ENCODE measurements at regions not wholly inside any gene's neighbourhood (a gene's known extent, or its start where the extent isn't known, plus 50 kb on each side); places are given as distances from the start of the nearest gene placed in this dataset.

DNA sequence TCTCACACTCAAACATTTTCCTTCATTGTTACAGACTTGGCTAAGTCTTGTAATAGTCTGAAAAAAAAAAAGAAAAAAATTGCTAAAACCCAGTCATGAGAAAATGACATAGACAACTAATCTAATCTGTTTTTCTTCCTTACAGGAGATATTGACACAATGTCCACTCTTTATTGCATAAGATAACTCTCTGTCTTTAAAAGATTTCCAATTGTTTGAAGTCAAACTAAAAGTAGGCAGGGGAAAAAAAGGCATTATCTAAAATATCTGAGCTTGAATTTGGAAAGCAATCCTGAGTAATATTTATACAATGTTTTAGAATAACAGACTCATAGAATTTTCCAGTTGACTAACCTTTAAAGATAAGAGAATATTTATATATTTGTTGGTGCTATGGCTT lies 233.0 kb upstream of the CEP162 start:
- Histone ChIP-seq H3K4me2 (no peak overlapping the region), H3K27ac (no peak overlapping the region), H3K9me3 (replicated peaks in 1 of 11) (no peaks in the 10 kb centered on the region), H4K20me1 (no peaks in the 10 kb centered on the region), H3K27me3 (no peaks in the 10 kb centered on the region), H3K36me3 (no peaks in the 10 kb centered on the region), H3K4me1 (no peaks in the 10 kb centered on the region), H3K9ac (no peak overlapping the region), H3K4me3 (no peak overlapping the region)
- no peak for TF ChIP-seq Cebpa-rat (IDR thresholded peaks at IDR 0.05)

DNA sequence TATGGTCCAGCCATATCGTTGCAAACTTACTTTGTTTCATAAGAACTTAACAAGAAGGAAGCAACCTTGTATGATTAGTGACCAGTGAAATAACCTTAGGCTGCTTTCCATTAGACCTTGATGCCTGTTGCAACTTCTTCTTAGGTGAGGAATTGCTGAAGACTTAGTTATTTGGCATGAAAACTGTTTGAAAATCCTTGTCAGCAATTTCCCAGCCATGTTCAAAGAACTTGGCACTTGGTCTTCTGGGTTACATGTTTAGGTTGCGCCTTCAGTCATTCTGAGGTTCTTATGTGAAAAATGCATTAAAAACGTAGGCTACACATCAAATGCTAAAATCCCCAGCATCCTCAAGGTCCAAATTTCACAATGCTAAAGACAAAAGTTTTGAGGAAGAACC lies 232.0 kb upstream of the CEP162 start:
- Histone ChIP-seq H3K36me3 (no peaks in the 10 kb centered on the region), H4K20me1 (no peaks in the 10 kb centered on the region), H3K27me3 (no peaks in the 10 kb centered on the region), H3K4me2 (no peak overlapping the region), H3K4me3 (no peak overlapping the region), H3K9ac (no peak overlapping the region), H3K9me3 (replicated peaks in 1 of 11) (no peaks in the 10 kb centered on the region), H3K27ac (no peak overlapping the region), H3K4me1 (no peaks in the 10 kb centered on the region)
- no peak for TF ChIP-seq Cebpa-rat (IDR thresholded peaks at IDR 0.05)

DNA sequence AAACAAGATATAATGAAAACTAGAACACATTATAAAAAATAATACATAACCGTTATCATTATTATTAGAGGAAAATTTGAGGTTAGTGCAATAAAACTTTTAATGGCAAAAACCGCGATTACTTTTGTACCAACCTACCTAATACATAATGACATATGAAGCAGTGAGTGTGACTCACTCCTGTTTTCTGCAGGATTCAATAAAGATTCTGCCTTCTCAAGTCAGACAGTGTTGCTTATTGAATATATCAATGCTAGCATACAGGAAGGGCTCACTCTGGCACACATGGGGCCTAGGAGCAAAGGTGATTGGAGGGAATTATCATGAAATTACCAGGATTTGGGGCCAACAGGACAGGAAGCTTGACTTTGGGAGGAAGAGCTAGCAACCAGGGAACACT lies 230.8 kb upstream of the CEP162 start:
- Histone ChIP-seq H3K9me3 (replicated peaks in 1 of 11) (no peaks in the 10 kb centered on the region), H3K27me3 (no peaks in the 10 kb centered on the region), H3K36me3 (no peaks in the 10 kb centered on the region), H3K9ac (no peak overlapping the region), H4K20me1 (no peaks in the 10 kb centered on the region), H3K27ac (no peak overlapping the region), H3K4me2 (no peak overlapping the region), H3K4me3 (no peak overlapping the region), H3K4me1 (no peaks in the 10 kb centered on the region)
- no peak for TF ChIP-seq Cebpa-rat (IDR thresholded peaks at IDR 0.05)

DNA sequence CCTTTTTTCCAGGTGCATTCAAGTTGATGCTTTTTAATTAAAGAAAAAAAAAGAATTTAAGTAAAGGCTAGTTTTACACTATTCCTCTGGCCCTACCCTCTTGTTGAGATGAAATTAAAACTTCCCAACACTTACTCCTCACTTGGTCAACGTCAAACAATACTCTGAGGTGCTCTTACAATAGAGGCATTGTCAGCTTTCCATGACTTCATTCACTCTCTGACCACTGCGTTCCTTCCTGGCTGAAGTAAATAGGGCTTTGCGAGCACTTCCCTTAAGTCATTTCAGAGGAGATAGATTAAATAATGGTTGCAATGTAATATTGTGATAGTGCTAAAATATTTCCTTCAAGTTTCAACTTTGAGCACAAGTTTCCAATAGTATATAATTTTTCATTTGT lies 229.8 kb upstream of the CEP162 start:
- Histone ChIP-seq H3K4me3 (no peak overlapping the region), H3K4me2 (no peak overlapping the region), H3K9me3 (replicated peaks in 1 of 11) (no peaks in the 10 kb centered on the region), H3K27me3 (no peaks in the 10 kb centered on the region), H3K9ac (no peak overlapping the region), H4K20me1 (no peaks in the 10 kb centered on the region), H3K36me3 (no peaks in the 10 kb centered on the region), H3K4me1 (no peaks in the 10 kb centered on the region), H3K27ac (no peak overlapping the region)
- TF ChIP-seq Cebpa-rat (IDR thresholded peaks at IDR 0.05), result no peak

DNA sequence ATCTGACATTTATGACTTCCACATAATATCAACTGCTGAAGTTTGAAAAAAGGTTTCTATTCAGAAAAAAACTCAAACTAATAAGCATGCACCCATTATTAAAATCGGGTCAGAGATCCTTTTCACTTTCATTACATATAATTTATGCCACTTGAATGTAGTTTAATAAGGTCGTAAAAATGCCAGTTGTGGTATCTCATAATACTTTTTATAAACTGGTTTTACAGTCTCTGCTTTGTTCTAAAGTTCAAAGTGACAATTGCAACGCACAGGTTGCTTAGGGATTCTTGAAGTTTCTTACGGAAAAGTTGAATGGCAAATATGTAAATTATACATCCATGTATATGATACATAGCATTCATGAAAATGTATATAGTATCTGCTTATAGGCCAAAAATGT lies 229.4 kb upstream of the CEP162 start:
- no peak overlapping the region for H3K27ac ChIP-seq
- H3K4me1 ChIP-seq, result no peaks in the 10 kb centered on the region
- no peak for TF ChIP-seq Cebpa-rat (IDR thresholded peaks at IDR 0.05)
- H3K9me3 ChIP-seq (replicated peaks in 1 of 11), result no peaks in the 10 kb centered on the region
- H3K4me3 ChIP-seq, result no peak overlapping the region
- no peaks in the 10 kb centered on the region for H3K27me3 ChIP-seq
- H4K20me1 ChIP-seq, result no peaks in the 10 kb centered on the region
- no peak overlapping the region for H3K4me2 ChIP-seq
- H3K9ac ChIP-seq, result no peak overlapping the region
- H3K36me3 ChIP-seq, result no peaks in the 10 kb centered on the region

DNA sequence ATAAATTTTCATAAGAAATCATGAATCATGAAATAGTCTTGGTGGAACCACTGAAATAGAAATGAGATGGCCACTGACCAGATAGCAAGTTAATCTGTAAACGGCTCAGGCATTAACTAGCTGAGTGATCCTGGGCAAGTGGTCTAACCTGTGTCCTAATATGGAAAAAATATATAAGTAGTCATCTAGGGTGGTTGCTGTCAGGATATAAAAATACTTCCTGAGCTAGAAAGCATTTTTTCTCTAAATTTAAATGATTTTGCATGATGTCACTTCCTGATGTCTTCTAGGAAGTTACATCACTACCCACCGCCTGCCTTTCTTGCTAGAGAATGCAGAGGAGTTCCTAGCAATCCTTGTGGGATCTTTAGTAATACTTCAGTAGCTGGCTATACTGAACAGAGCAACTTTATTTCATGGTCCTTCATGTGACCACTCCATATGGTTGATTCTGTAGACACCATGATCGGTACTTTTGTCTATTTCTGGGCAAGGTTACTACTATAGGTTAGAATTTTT lies 228.1 kb upstream of the CEP162 start:
- Histone ChIP-seq H3K4me3 (no peak overlapping the region), H3K9ac (no peak overlapping the region), H3K27ac (no peak overlapping the region), H3K9me3 (replicated peaks in 1 of 11) (no peaks in the 10 kb centered on the region), H3K36me3 (no peaks in the 10 kb centered on the region), H3K27me3 (no peaks in the 10 kb centered on the region), H3K4me1 (no peaks in the 10 kb centered on the region), H3K4me2 (no peak overlapping the region), H4K20me1 (no peaks in the 10 kb centered on the region)
- no peak for TF ChIP-seq Cebpa-rat (IDR thresholded peaks at IDR 0.05)

DNA sequence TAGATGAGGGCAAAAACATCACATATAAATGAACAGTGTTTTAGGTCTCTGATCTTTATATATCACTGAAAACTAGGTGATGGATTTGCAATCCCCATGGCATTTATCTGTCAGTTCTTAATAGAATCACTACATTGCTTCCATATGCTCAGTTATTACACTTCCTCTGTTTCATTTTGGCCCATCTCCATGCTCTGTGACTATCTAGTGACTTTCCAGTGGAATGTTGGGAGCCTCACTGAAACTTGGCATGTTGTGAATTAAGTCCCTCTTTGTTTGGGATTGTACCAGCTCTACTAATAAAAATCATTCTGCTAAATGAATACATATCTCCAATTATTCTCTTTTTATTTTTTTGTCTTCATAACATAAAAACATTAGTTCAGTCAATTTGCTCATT lies 226.1 kb upstream of the CEP162 start:
- Histone ChIP-seq H3K27ac (no peak overlapping the region), H3K27me3 (no peaks in the 10 kb centered on the region), H3K9me3 (replicated peaks in 1 of 11) (no peaks in the 10 kb centered on the region), H4K20me1 (no peaks in the 10 kb centered on the region), H3K4me3 (no peak overlapping the region), H3K9ac (no peak overlapping the region), H3K36me3 (no peaks in the 10 kb centered on the region), H3K4me2 (no peak overlapping the region), H3K4me1 (no peaks in the 10 kb centered on the region)
- TF ChIP-seq Cebpa-rat (IDR thresholded peaks at IDR 0.05), result no peak

DNA sequence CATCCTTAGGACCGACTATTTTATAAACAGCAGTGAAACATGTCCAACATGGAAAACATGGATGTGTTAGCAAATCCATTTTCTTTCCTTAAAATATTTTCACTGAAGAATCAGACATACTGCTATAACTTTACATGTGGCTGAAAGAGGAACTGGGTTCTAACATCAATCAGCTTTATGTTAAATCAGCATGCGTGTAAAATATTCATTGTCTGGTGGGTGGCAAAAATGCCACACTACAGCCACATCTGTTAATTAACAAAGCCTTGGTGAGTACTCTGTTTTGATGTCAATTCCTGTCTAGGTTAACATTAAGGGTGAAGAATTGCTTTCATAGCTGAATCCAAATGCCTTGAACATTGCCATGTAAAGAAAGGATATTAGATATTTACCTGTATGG lies 222.6 kb upstream of the CEP162 start:
- H4K20me1 ChIP-seq, result no peaks in the 10 kb centered on the region
- H3K4me3 ChIP-seq, result no peak overlapping the region
- TF ChIP-seq Cebpa-rat (IDR thresholded peaks at IDR 0.05), result no peak
- no peaks in the 10 kb centered on the region for H3K27me3 ChIP-seq
- H3K36me3 ChIP-seq, result no peaks in the 10 kb centered on the region
- H3K9ac ChIP-seq, result no peak overlapping the region
- H3K4me1 ChIP-seq, result no peaks in the 10 kb centered on the region
- no peak overlapping the region for H3K4me2 ChIP-seq
- H3K9me3 ChIP-seq (replicated peaks in 1 of 11), result no peaks in the 10 kb centered on the region
- no peak overlapping the region for H3K27ac ChIP-seq

DNA sequence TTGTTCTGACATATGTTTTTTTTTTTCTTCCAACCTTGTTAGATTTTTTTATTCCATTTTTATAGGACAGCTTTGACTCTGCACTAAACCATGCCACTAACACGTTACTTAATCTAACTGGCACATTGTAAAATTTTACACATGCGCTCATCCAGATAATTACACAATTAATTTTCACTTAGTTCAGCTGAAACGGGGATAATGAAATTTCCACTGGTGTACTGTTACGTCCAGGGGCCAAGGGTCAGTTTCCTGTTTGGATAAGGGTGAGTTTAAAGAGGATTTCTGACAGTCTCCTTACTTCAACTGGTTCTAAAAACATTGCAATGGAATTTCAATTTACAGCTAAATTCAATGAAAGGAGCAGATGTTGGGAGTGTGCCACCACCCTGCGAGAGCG lies 221.8 kb upstream of the CEP162 start:
- H3K9me3 ChIP-seq (replicated peaks in 1 of 11), result no peaks in the 10 kb centered on the region
- no peaks in the 10 kb centered on the region for H3K27me3 ChIP-seq
- no peak overlapping the region for H3K9ac ChIP-seq
- H3K4me2 ChIP-seq, result no peak overlapping the region
- no peaks in the 10 kb centered on the region for H3K4me1 ChIP-seq
- no peaks in the 10 kb centered on the region for H3K36me3 ChIP-seq
- no peak overlapping the region for H3K27ac ChIP-seq
- no peak overlapping the region for H3K4me3 ChIP-seq
- TF ChIP-seq Cebpa-rat (IDR thresholded peaks at IDR 0.05), result no peak
- H4K20me1 ChIP-seq, result no peaks in the 10 kb centered on the region

DNA sequence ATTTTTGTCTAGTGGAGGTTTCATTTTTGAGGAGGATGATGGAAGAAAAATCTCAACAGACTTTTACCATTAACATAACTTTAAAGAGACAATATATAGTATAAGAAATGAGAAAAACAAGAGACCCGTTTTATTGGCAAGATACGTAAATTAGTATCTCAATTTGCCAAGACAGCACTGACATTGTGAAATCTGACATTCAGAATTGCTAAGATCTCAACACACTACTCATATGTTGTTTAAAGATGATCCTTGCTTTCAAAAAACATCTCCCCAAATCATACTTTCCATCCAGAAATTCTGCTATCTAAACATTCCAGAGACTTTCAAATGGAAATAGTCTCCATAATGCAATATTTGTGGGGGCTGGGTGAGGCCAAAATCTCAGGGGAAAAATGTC lies 220.9 kb upstream of the CEP162 start:
- no peak overlapping the region for H3K4me3 ChIP-seq
- no peak overlapping the region for H3K4me2 ChIP-seq
- H3K36me3 ChIP-seq, result no peaks in the 10 kb centered on the region
- H3K9ac ChIP-seq, result no peak overlapping the region
- H4K20me1 ChIP-seq, result no peaks in the 10 kb centered on the region
- H3K27me3 ChIP-seq, result no peaks in the 10 kb centered on the region
- no peak overlapping the region for H3K27ac ChIP-seq
- TF ChIP-seq Cebpa-rat (IDR thresholded peaks at IDR 0.05), result no peak
- no peaks in the 10 kb centered on the region for H3K4me1 ChIP-seq
- no peaks in the 10 kb centered on the region for H3K9me3 ChIP-seq (replicated peaks in 1 of 11)

DNA sequence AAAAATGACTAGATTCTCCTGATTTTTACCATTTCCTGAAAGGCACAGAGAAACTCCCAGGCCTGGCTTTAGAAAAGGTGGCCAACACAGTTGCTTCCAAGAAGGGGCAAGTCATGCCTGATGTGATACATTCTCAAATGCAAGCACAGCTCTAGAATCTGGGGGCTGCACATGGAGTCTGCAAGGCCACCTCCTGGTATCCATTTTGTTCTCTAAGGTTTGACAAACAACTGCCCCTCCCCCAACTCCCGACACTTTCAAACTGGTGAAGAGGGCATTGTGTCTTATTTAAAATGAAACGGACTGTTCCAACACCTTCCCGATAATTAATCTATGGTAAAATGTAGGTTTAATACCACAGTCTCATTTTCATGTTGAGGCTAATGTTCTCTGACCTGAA lies 220.2 kb upstream of the CEP162 start:
- Histone ChIP-seq H3K9me3 (replicated peaks in 1 of 11) (no peaks in the 10 kb centered on the region), H3K4me2 (no peak overlapping the region), H3K27me3 (no peaks in the 10 kb centered on the region), H4K20me1 (no peaks in the 10 kb centered on the region), H3K4me3 (no peak overlapping the region), H3K27ac (no peak overlapping the region), H3K36me3 (no peaks in the 10 kb centered on the region), H3K4me1 (no peaks in the 10 kb centered on the region), H3K9ac (no peak overlapping the region)
- TF ChIP-seq Cebpa-rat (IDR thresholded peaks at IDR 0.05), result no peak
